ENCODE measurements at regions not wholly inside any gene's neighbourhood (a gene's known extent, or its start where the extent isn't known, plus 50 kb on each side); places are given as distances from the start of the nearest gene placed in this dataset.

- Mint-ChIP-seq H3K4me3 (no peak overlapping the region), H3K36me3 (ENCODE audit: low read depth) (no peaks in the 10 kb centered on the region), H3K9me3 (peaks cover 2% of the 10 kb centered on the region), H3K27me3 (ENCODE audit: insufficient read depth) (peaks cover 24% of the 10 kb centered on the region), H3K27ac (no peak overlapping the region), H3K4me1 (peaks cover 38% of the 10 kb centered on the region)
- no peak for DNase-seq
- H3K36me3 ChIP-seq (ENCODE audit: control insufficient read depth, insufficient read depth, low read length) = no peaks in the 10 kb centered on the region
- H3K27ac ChIP-seq (ENCODE audit: low read depth, low read length) = no peak overlapping the region
- no peak for TF ChIP-seq CTCF (conservative IDR thresholded peaks at IDR 0.05)
- peak overlapping the region; percentile 17 for H3K4me3 ChIP-seq (ENCODE audit: low read length)
- no peak overlapping the region for H3K9ac ChIP-seq (ENCODE audit: extremely low read depth, low read length, poor library complexity, severe bottlenecking)
- WGBS, 2 experiments (ENCODE audit: insufficient coverage in 1 of 2, insufficient read length in 1 of 2) = 90 to 98% methylated on average over 1 of the region's 1 CpG
- H3K4me1 ChIP-seq (ENCODE audit: control insufficient read depth, insufficient read depth, low read length) = peaks cover 22% of the 10 kb centered on the region
- no peaks in the 10 kb centered on the region for H3K27me3 ChIP-seq (ENCODE audit: control insufficient read depth, insufficient read depth, low read length, poor library complexity, severe bottlenecking)
- H3K9me3 ChIP-seq (ENCODE audit: control insufficient read depth, low read length) = peaks cover 6% of the 10 kb centered on the region
These were observed 401.0 kb downstream of the HS3ST3B1 start for GRCh38 chr17:14701886-14702285.

- peak overlapping the region; percentile 47 for H3K4me3 ChIP-seq (ENCODE audit: low read length)
- H3K9me3 Mint-ChIP-seq = peaks cover 2% of the 10 kb centered on the region
- peaks cover 31% of the 10 kb centered on the region for H3K27me3 Mint-ChIP-seq (ENCODE audit: insufficient read depth)
- H3K4me1 ChIP-seq (ENCODE audit: control insufficient read depth, insufficient read depth, low read length) = peaks cover 22% of the 10 kb centered on the region
- no peaks in the 10 kb centered on the region for H3K27me3 ChIP-seq (ENCODE audit: control insufficient read depth, insufficient read depth, low read length, poor library complexity, severe bottlenecking)
- no peak for TF ChIP-seq CTCF (conservative IDR thresholded peaks at IDR 0.05)
- no peak overlapping the region for H3K4me3 Mint-ChIP-seq
- peaks cover 41% of the 10 kb centered on the region for H3K4me1 Mint-ChIP-seq
- no peak overlapping the region for H3K27ac Mint-ChIP-seq
- 27% methylated on average over 1 of the region's 1 CpG; no CpG with 5 or more reads in 1 of the 2 experiments for WGBS, 2 experiments (ENCODE audit: insufficient coverage in 1 of 2, insufficient read length in 1 of 2)
- H3K27ac ChIP-seq (ENCODE audit: low read depth, low read length) = no peak overlapping the region
- no peak for DNase-seq
- H3K36me3 Mint-ChIP-seq (ENCODE audit: low read depth) = no peaks in the 10 kb centered on the region
- H3K9me3 ChIP-seq (ENCODE audit: control insufficient read depth, low read length) = peaks cover 6% of the 10 kb centered on the region
- H3K36me3 ChIP-seq (ENCODE audit: control insufficient read depth, insufficient read depth, low read length) = no peaks in the 10 kb centered on the region
- H3K9ac ChIP-seq (ENCODE audit: extremely low read depth, low read length, poor library complexity, severe bottlenecking) = no peak overlapping the region
These were observed 398.8 kb downstream of the HS3ST3B1 start for GRCh38 chr17:14699574-14700185.

GRCh38 chr17:14693382-14693781 is 392.5 kb downstream of the HS3ST3B1 start:
- no peak for TF ChIP-seq CTCF (conservative IDR thresholded peaks at IDR 0.05)

More at GRCh38 chr17:14693382-14693781, 392.5 kb downstream of the HS3ST3B1 start:
- no peak overlapping the region for H3K27ac Mint-ChIP-seq
- H3K9me3 Mint-ChIP-seq = peaks cover 30% of the 10 kb centered on the region
- no peak overlapping the region for H3K4me3 Mint-ChIP-seq
- Histone ChIP-seq H3K36me3 (ENCODE audit: control insufficient read depth, insufficient read depth, low read length) (no peaks in the 10 kb centered on the region), H3K9ac (ENCODE audit: extremely low read depth, low read length, poor library complexity, severe bottlenecking) (no peak overlapping the region), H3K4me1 (ENCODE audit: control insufficient read depth, insufficient read depth, low read length) (peaks cover 5% of the 10 kb centered on the region), H3K27me3 (ENCODE audit: control insufficient read depth, insufficient read depth, low read length, poor library complexity, severe bottlenecking) (no peaks in the 10 kb centered on the region), H3K9me3 (ENCODE audit: control insufficient read depth, low read length) (peaks cover 34% of the 10 kb centered on the region), H3K4me3 (ENCODE audit: low read length) (no peak overlapping the region), H3K27ac (ENCODE audit: low read depth, low read length) (no peak overlapping the region)
- no CpG with 5 or more reads among the region's 1 CpG for WGBS, 2 experiments (ENCODE audit: insufficient coverage in 1 of 2, insufficient read length in 1 of 2)
- peaks cover 8% of the 10 kb centered on the region for H3K4me1 Mint-ChIP-seq
- DNase-seq = no peak
- peaks cover 13% of the 10 kb centered on the region for H3K27me3 Mint-ChIP-seq (ENCODE audit: insufficient read depth)
- H3K36me3 Mint-ChIP-seq (ENCODE audit: low read depth) = peaks cover 2% of the 10 kb centered on the region
